ENCODE measurements at regions not wholly inside any gene's neighbourhood (a gene's known extent, or its start where the extent isn't known, plus 50 kb on each side); places are given as distances from the start of the nearest gene placed in this dataset.

DNA sequence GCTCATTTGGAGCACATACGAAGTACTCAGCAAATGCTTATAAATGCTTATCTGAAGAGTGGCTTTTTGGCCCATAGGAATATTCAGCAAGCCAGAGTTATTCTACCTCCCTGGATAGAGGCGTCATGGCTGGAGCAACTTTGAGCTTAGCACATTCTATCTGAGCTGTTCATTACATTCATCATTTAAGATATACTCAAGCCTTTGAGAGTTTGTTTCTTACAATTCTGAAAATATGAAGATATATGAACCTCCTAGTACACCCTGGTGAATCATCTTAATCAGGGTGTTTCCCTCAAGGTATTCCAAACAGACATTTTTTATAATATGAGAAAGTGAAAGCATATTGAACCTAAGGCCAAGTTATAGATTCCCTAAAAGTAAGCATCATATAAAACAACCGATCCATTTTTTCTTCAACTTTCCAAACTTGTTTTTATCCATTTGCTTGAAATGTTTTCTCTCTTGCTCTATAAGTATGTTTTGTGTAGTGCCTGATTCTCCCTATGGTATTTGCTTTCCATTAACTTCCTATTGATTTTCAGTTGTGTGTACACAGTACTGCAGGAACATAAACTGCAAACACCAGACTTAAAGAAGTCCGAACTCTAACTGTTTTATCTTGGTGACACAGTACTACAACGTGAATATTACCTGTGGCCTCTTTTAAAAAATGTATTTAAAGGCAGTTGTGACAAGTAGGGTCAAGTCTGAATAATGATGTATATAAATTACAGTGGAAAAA lies 139.7 kb upstream of the PTPRK start:
- DNase-seq = no peak

DNA sequence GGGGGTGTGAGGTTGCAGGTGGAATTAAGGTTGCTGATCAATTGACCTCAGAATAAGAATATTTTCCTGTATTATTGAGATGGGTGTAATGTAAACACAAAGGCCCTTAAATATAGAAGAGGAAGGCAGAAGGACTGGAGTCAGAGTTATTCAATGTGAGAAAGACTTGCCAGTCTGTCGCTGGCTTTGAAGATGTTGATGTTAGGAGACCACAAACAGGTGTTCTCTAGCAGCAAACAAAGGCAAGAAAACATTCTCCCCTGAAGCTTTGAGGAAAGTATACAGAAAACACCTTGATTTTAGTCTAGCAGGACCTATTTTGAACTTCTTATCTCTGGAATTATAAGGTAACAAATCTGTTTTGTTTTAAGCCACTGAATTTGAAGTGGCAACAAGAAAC lies 138.9 kb upstream of the PTPRK start:
- peak; percentile 8 for DNase-seq

GRCh38 chr6:128657181-128657580 lies 136.8 kb upstream of the PTPRK start:
- DNase-seq = no peak

GRCh38 chr6:128655978-128656498 lies 135.6 kb upstream of the PTPRK start:
- DNase-seq = peak; percentile 88

- peak; percentile 21 for DNase-seq
Observed at GRCh38 chr6:128648022-128648598, 127.7 kb upstream of the PTPRK start.

- no peak for DNase-seq
Observed at GRCh38 chr6:128642132-128642531, 121.7 kb upstream of the PTPRK start.

DNA sequence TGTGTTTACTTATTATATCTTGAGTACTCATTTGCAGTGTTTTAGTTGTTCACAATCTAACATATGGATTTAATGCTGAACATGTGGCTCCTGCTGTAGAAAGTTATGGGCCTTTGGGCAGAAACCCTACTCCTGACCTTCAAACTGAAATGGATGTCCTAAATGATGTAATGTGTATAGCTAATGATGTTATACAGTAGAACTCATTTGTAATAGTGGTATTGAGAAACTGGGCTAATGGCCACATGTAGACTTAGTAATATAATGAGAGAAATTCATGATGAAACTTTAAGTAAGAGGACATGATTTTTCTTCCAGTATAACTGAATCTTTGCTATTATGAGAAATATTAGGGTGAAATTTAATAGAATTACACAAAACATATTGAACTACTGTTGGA lies 121.3 kb upstream of the PTPRK start:
- DNase-seq = no peak

DNA sequence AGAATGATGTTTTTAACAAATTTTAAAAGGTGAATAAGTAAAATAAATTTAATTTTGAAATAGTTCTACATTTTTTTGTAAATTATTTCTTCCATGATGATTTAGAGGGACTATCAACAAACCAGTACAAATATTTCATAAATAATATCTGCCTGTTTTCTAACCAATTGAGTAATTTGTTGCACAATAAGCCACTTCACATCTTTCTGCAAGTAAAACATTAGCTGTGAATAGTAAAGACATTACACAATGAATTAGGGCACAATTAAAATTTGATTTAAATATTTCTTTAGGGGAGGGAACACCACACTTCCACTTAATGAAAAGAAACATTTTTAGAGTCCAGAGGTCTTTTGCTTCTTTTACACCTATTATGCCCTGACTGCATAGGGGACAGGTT lies 118.4 kb upstream of the PTPRK start:
- no peak for DNase-seq

DNA sequence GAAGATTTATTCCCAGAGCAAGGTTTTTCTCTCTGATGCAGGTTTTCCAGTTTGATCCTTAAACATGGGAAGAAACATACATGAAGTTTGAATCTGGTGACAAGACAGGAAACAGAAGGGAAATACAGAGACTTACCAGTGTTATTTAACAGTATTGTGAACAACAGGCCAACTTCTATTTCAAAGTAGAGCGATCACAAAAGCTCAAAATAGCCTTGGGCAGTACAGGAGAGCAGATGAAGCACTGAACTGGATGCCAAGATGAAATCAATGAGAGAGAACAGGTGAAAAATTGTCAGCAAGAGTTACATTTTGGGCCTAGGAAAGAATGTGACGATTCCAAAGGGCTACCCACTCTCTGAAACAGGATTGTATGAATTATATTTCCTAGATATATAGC lies 114.8 kb upstream of the PTPRK start:
- DNase-seq = no peak

GRCh38 chr6:128632131-128632530 lies 111.7 kb upstream of the PTPRK start:
- DNase-seq = no peak

GRCh38 chr6:128631031-128631430 lies 110.6 kb upstream of the PTPRK start:
- no peak for DNase-seq

DNA sequence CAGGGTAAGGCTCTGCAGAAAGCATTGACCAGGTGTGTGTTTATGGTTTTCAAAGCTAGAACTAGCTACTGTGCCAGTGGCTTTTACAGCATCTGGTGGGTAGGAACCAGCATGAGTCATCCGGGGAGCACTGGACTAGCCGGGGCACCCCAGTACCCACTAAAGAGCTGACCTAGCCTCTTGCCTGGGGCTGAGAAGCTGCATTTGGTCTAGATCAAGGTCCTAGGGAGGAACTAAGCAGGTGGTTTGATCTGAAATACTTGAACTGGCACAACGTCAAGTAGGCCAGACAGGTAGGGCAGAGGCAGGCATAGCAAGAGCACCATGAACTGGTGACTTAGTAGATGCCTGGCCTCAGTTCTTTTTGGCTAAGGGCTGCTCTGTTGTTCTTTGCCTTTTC lies 109.8 kb upstream of the PTPRK start:
- DNase-seq = no peak

DNA sequence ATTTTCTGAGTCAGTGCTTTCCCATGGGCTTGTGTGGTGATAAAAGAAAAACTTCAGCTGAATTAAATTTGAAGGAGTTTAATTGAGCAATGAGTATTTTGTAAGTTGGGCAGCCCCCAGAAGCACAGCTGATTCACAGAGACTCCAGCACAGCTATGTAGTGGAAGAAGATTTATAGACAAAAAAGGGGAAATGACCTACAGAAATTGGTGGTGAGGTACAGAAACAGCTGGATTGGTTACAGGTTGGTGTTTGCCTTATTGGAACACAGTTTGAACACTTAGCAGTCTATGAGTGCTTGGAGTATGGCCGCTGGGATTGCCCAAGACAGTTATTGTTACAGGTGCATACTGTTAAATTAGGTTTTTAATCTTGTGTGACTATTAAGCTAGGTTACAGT lies 96.9 kb upstream of the PTPRK start:
- no peak for DNase-seq

- no peak for DNase-seq
Observed at GRCh38 chr6:128616342-128616741, 95.9 kb upstream of the PTPRK start.

DNA sequence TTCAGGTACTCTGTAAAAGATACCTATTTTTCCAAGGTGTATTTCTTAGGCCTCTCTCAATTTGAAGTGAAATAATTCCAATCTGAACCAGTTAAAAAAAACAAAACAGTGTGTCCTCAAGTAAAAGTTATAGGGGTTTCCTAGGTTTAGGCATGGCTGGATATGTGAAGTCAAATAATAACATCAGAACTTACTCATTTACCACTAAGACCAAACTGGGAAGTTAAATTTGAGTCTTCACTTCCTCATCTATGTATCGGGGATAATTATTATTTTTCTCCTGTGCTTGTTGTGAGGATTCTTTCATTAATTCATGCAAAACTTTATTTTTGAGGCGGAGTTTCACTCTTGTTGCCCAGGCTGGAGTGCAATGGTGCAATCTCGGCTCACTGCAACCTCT lies 86.2 kb upstream of the PTPRK start:
- DNase-seq = no peak

GRCh38 chr6:128605961-128606360 lies 85.6 kb upstream of the PTPRK start:
- DNase-seq = no peak

DNA sequence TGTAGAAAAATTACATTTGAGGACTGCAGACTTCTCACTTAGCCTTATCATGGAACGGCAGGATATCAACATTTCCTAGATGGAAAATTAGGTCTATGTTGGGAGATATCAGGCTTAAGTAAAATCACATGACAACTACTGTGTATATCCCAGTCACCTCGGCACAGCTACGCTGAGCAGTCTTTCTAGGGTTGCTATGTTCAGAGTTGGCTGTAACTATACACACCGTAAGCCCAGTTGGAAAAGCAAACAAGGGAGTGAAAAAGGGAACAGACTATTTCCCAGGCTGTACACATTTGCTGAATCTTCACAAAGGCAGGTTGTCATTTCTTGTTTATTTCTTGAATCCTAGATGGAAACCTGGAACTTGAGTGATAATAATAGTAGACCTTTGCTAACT lies 80.7 kb upstream of the PTPRK start:
- DNase-seq = no peak

DNA sequence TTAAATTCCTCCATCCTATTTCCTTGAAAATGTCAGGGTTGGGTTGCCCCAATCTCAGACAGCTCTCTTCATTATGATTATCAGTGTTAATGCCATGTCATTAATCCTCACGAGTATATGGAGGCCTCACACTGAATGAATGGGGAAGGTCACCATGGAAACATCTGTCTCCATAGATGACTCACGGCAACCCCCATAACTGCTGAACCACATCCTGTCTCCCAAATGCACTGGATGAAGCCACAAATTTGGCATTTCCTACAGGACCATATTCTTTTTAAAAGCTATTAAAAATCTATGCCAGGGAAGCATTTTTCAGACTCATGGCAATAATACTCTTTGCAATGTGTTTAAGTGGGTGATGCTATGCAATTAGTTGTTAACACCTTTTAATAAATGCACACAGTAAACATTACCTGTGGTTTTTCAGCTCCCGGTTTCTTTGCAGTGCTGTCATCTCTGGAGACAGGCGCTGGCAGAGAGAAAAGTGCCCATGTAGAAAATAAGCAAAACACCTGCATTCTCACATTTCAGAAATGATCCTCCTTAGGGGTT lies 80.1 kb upstream of the PTPRK start:
- DNase-seq = peak; percentile 66

- no peak for DNase-seq
Observed at GRCh38 chr6:128599036-128599435, 78.6 kb upstream of the PTPRK start.

GRCh38 chr6:128598571-128598970 lies 78.2 kb upstream of the PTPRK start:
- DNase-seq = peak; percentile 64

GRCh38 chr6:128597956-128598355 lies 77.6 kb upstream of the PTPRK start:
- no peak for DNase-seq

- peak; percentile 31 for DNase-seq
Observed at GRCh38 chr6:128597004-128597403, 76.6 kb upstream of the PTPRK start.

GRCh38 chr6:128595544-128595943 lies 75.1 kb upstream of the PTPRK start:
- DNase-seq = no peak

DNA sequence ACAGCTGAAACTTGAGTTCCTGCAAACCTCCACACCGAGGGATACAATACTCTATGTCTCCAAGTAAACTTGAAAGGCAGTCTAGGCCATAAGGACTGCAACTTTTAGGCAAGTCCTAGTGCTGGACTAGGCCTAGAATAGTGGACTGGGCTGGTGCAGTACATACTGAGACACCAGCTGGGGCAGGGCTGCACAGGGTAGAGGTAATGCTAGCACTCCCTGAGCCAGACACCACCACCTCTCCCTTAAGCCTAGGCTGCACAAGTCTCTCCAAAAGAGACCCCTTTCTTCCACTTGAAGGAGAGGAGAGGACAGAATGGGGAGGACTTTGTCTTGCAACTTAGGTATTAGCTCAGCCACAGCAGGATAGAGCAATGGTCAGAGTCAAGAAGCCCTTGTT lies 65.7 kb upstream of the PTPRK start:
- DNase-seq = no peak
